H54 (cell line): ENCODE measurements at regions not wholly inside any gene's neighbourhood (a gene's known extent, or its start where the extent isn't known, plus 50 kb on each side); places are given as distances from the start of the nearest gene placed in this dataset.

Experiments used
- DNase-seq: peaks from one replicate; pipeline ENCODE4 v3.0.0; 2011; ENCODE audit warnings: low spot score, mixed read lengths; ENCODE audit not compliant: insufficient read length
- FAIRE-seq: peaks from 3 replicates; lab custom pipeline; 2011; peaks lifted over from hg19 to GRCh38; lab: Jason Lieb, UNC
- POLR2A ChIP-seq: IDR thresholded peaks from 2 replicates; pipeline ENCODE4 v1.6.1; 2011; ENCODE audit warnings: low read depth, mild to moderate bottlenecking, low read length

GRCh38 chr21:17981060-17981740, 162.0 kb upstream of the C21orf91 start:
- DNase-seq: no peak
- FAIRE-seq: no peak
- TF ChIP-seq POLR2A: no peak

- DNase-seq: no peak
- FAIRE-seq: no peak
Measured at GRCh38 chr21:17979763-17980162, 160.6 kb upstream of the C21orf91 start.

GRCh38 chr21:17978895-17979294, 159.7 kb upstream of the C21orf91 start:
- no peak for TF ChIP-seq POLR2A
- DNase-seq (no peak), FAIRE-seq (no peak)

More at GRCh38 chr21:17979763-17980162, 160.6 kb upstream of the C21orf91 start:
- no peak for TF ChIP-seq POLR2A

DNA sequence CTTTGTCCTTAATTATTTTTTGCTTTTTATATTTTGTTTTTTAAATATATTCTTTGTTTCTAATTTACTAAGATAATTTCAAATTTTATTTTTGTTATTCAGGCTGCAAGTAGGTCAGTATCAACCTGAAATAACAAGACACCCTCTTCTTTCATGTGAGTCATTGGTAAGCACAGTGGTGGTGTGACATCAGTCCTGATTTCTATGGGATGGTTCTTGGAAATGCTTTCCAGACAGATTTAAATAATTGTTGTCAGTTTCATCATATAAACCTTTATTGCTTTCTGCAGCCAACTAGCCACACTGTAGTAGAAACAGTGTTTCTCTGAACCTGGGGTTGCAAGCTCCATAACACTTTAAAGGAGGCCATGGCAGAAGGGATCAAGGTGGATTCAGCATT, 157.5 kb upstream of the C21orf91 start:
- DNase-seq: no peak
- no peak for TF ChIP-seq POLR2A
- no peak for FAIRE-seq

GRCh38 chr21:17976139-17976538, 157.0 kb upstream of the C21orf91 start:
- FAIRE-seq (no peak), DNase-seq (no peak)
- no peak for TF ChIP-seq POLR2A

- FAIRE-seq: no peak
- DNase-seq: no peak
- no peak for TF ChIP-seq POLR2A
Measured at GRCh38 chr21:17967319-17967718, 148.2 kb upstream of the C21orf91 start.

DNA sequence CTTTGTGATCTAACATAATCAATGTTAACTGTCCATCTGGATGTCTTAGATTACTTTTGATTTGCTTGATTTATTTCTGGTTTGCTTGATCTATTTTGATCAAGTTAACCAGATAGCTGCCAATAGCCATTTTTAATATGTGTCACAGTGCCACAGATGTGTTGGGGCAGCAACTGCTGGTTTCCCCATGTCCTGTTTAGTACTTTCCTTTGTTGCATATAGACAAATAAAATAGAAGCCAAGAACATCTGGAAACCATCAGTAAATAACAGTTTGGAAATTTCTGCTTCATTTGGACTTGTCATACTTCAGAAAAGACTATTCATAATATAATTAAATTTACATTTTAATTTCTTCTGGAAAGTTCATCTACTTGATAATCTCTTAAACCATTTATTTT, 145.6 kb upstream of the C21orf91 start:
- FAIRE-seq (no peak), DNase-seq (no peak)
- TF ChIP-seq POLR2A: no peak

GRCh38 chr21:17964199-17964598, 145.0 kb upstream of the C21orf91 start:
- FAIRE-seq: no peak
- DNase-seq: no peak
- no peak for TF ChIP-seq POLR2A

DNA sequence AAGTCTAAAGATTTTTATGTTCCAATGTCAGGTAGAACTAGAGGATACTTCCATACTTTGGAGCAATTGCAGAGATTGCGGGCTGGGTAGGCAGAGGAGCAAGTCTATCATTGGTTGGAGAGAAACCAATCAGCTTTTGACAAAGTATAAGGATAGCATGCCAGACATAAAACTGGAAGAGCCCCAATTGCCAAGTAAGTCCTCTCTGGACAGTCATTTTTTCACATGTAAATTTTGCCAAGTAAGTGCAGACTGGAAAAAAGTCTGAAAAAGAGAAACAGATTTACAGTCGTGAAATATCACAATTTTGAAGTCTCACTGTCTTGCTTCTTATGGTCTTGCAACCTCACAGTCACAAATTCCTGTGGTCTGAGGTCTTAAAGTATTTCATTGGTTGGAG, 131.4 kb upstream of the C21orf91 start:
- DNase-seq (no peak), FAIRE-seq (no peak)
- TF ChIP-seq POLR2A: no peak

- DNase-seq: no peak
Measured at GRCh38 chr21:17949421-17949820, 130.3 kb upstream of the C21orf91 start.

GRCh38 chr21:17947531-17947930, 128.4 kb upstream of the C21orf91 start:
- TF ChIP-seq POLR2A: no peak
- no peak for DNase-seq
- no peak for FAIRE-seq

More at GRCh38 chr21:17949421-17949820, 130.3 kb upstream of the C21orf91 start:
- FAIRE-seq: no peak
- no peak for TF ChIP-seq POLR2A

DNA sequence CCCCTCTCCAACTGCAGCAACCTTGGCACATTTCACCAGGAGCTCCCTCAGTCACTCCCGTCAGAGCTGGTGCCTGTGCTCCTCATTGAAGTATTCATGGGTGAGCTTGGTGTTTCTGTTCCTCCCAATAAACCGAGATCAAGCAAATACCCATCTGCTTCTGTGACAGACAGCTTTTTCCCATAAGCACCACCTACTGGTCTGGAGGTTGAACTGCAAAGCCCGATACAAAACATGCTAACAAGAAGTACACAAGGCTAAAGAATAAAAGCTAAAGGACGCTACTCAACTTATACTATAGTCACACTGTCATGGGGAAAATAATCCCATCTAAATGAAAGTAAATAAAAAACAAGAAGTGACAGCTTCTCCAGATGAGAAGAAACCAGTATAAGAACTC, 111.9 kb upstream of the C21orf91 start:
- FAIRE-seq (no peak), DNase-seq (peak; percentile 18)
- TF ChIP-seq POLR2A: no peak

- TF ChIP-seq POLR2A: no peak
- DNase-seq: no peak
- no peak for FAIRE-seq
Measured at GRCh38 chr21:17930093-17930492, 110.9 kb upstream of the C21orf91 start.

DNA sequence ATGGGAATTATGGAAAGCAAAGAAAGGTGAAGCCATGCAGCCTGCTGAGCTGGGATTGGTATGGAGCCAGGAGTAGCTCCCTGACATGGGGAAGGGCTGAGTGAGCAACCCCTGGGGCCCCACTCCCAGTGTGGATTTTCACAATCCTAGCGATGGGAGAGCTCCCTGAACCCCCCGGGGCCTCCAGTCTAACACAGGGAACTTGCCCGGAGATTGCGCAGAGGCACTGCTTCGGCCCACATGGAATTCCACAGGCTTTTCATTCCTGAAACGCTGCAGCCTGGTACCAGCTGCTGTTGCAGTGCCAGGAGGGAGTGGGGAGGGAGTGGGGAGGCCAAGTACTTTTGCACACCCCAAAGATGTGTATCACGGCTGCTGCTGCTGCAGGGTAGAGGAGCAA, 110.4 kb upstream of the C21orf91 start:
- FAIRE-seq (no peak), DNase-seq (no peak)
- no peak for TF ChIP-seq POLR2A

DNA sequence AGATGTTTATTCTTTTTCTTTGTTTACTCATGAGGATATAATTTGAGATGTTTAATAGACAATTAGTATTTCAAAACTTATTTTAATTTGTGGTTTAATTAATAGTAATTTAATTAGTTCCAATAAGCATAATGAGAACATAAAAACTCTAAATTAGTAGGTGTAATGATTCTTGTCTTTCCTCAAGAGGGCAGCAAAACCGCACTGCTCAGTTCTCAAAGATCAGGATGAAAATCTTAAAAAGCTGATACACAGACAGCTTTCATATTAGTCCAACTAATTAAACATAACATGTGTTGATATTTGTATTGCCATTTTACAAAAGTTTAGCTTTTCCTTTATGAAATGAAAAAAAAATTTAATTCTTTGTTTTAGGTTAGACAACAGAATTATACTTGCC, 106.7 kb upstream of the C21orf91 start:
- DNase-seq (no peak), FAIRE-seq (no peak)
- TF ChIP-seq POLR2A: no peak
